Right lobe of liver (tissue), 6 donors: ENCODE measurements at regions not wholly inside any gene's neighbourhood (a gene's known extent, or its start where the extent isn't known, plus 50 kb on each side); places are given as distances from the start of the nearest gene placed in this dataset.

ENCODE experiments used
- ATAC-seq, 4 donors: fragments of 200-7000 bp; cut with Tn5 transposase; one replicate each; pipeline ENCODE4 v1.9.1; 2020; ENCODE audit warnings: mild to moderate bottlenecking in 4 of 4, moderate library complexity in 4 of 4
- DNase-seq, 3 donors: peaks; one replicate each; pipeline ENCODE4 v3.0.0-alpha.2; 2020
- H3K27ac ChIP-seq, 3 donors: fragments of 200-600 bp; one replicate each; pipeline ENCODE4 v1.8.0; 2022
- H3K27me3 ChIP-seq, 2 donors: fragments of 200-600 bp; one replicate each; pipeline ENCODE4 v1.8.0; 2022
- H3K36me3 ChIP-seq, 4 donors: fragments of 200-600 bp; sonication (generic) in 1 of 4; one replicate each; pipeline versions ENCODE4 v1.5.1 to v1.8.0; 2017 to 2022; ENCODE audit warnings: control low read depth in 1 of 4
- H3K4me1 ChIP-seq, 4 donors: fragments of 200-600 bp; sonication (generic) in 1 of 4; one replicate each; pipeline versions ENCODE4 v1.5.1 to v1.8.0; 2017 to 2022; ENCODE audit warnings: control low read depth in 1 of 4
- H3K4me3 ChIP-seq, 3 donors: fragments of 200-600 bp; one replicate each; pipeline ENCODE4 v1.8.0; 2022
- H3K9me3 ChIP-seq, 4 donors: fragments of 200-600 bp; sonication (generic) in 1 of 4; one replicate each; pipeline versions ENCODE4 v1.5.1 to v1.8.0; 2017 to 2022; ENCODE audit warnings: control low read depth in 1 of 4
- POLR2A ChIP-seq: fragments of 450-650 bp; IDR thresholded peaks from one replicate; pipeline ENCODE4 v1.6.1; 2017; ENCODE audit warnings: antibody characterized with exemption, mild to moderate bottlenecking
- WGBS: methylation state at CpG from one replicate; pipeline ENCODE4 v1.1.6; 2018; ENCODE audit warnings: low coverage, low lambda C conversion rate; ENCODE audit not compliant: insufficient coverage; ENCODE audit errors: missing lambda C conversion rate; 5-methylcytosine and 5-hydroxymethylcytosine counted together
- intact Hi-C, 2 donors: fragments of 100-400 bp; cut with DNase I; formaldehyde crosslinking; loops; one replicate each; pipeline versions ENCODE4 v1.11.2 to v1.14.1; 2022
- TF ChIP-seq, protein P1 (sequence below), 4 donors: fragments of 200-600 bp in 3 of 4; fragments of 450-650 bp in 1 of 4; IDR thresholded peaks; one replicate each; pipeline versions ENCODE4 v1.5.1 to v1.8.0; 2016 to 2022; ENCODE audit warnings: antibody characterized with exemption in 4 of 4, mild to moderate bottlenecking in 2 of 4
- donor health status: DM: no; HTN: yes; CAD: no.
- donor health status: DM: no; HTN: no; CAD: no.
- donor health status: DM: no; HTN: no; CAD: no.
- donor health status: DM: no; HTN: yes; CAD: no.
- donor health status: DM: no; HTN: yes; CAD: no.

DNA sequence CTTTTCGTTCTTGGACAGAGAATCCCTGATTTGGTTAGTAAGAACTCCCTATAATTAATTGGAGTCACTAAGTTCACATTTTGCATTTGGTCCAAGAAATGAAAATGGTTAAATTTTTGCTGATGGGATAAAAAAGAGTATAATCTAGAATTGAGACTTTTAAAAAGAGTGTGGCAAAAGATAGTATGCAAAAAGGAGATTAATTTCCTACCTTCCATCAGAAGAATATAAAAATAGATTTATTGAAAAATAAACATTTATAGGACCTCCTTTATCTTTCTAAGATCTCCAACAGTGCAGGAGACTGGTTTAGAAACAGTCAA is 105.5 kb upstream of the EEF1E1 start:
- 67% methylated on average over 1 of the region's 1 CpG for WGBS
- Histone ChIP-seq H3K4me1 (no peaks in the 10 kb centered on the region), H3K9me3 (no peaks in the 10 kb centered on the region), H3K27me3 (no peaks in the 10 kb centered on the region), H3K27ac (no peak overlapping the region), H3K36me3 (no peaks in the 10 kb centered on the region), H3K4me3 (no peak overlapping the region)
- ATAC-seq (no peak), DNase-seq (no peak)
- intact Hi-C loops, result no loop called here
- TF ChIP-seq, protein P1, sequence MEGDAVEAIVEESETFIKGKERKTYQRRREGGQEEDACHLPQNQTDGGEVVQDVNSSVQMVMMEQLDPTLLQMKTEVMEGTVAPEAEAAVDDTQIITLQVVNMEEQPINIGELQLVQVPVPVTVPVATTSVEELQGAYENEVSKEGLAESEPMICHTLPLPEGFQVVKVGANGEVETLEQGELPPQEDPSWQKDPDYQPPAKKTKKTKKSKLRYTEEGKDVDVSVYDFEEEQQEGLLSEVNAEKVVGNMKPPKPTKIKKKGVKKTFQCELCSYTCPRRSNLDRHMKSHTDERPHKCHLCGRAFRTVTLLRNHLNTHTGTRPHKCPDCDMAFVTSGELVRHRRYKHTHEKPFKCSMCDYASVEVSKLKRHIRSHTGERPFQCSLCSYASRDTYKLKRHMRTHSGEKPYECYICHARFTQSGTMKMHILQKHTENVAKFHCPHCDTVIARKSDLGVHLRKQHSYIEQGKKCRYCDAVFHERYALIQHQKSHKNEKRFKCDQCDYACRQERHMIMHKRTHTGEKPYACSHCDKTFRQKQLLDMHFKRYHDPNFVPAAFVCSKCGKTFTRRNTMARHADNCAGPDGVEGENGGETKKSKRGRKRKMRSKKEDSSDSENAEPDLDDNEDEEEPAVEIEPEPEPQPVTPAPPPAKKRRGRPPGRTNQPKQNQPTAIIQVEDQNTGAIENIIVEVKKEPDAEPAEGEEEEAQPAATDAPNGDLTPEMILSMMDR (IDR thresholded peaks at IDR 0.05), result no peak
- no peak for TF ChIP-seq POLR2A

GRCh38 chr6:8207191-8207868 is 105.0 kb upstream of the EEF1E1 start:
- Histone ChIP-seq H3K4me3 (no peak overlapping the region), H3K9me3 (no peaks in the 10 kb centered on the region), H3K4me1 (no peaks in the 10 kb centered on the region), H3K36me3 (no peaks in the 10 kb centered on the region), H3K27ac (no peak overlapping the region), H3K27me3 (no peaks in the 10 kb centered on the region)
- ATAC-seq, result no peak
- WGBS, result 79% methylated on average over 16 of the region's 16 CpGs
- intact Hi-C loops, result no loop called here
- no peak for TF ChIP-seq POLR2A
- TF ChIP-seq, protein P1 (IDR thresholded peaks at IDR 0.05), result no peak
- DNase-seq, result no peak

DNA sequence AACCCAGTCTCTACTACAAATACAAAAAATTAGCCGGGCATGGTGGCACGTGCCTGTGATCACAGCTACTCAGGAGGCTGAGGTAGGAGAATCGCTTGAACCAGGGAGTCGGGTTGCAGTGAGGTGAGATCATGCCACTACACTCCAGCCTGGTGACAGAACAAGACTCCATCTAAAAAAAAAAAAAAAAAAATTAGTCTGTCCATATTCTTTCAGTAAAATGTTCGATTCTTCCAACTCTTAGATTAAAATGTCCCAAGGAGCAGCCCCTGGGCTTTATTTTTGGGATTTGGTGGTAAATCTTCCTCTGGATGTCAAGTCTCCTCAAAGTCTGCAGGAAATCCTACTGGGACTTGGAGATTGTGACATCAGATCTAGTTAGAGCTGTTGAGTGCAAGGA is 101.0 kb upstream of the EEF1E1 start:
- Histone ChIP-seq H3K27ac (no peak overlapping the region), H3K4me1 (no peaks in the 10 kb centered on the region), H3K27me3 (no peaks in the 10 kb centered on the region), H3K36me3 (no peaks in the 10 kb centered on the region), H3K4me3 (no peak overlapping the region), H3K9me3 (no peaks in the 10 kb centered on the region)
- ATAC-seq (no peak), DNase-seq (no peak)
- TF ChIP-seq POLR2A, result no peak
- TF ChIP-seq, protein P1 (IDR thresholded peaks at IDR 0.05), result no peak
- WGBS, result 71% methylated on average over 5 of the region's 5 CpGs
- intact Hi-C loops, result no loop called here

- Histone ChIP-seq H3K36me3 (no peaks in the 10 kb centered on the region), H3K27ac (no peak overlapping the region), H3K4me3 (no peak overlapping the region), H3K27me3 (no peaks in the 10 kb centered on the region), H3K9me3 (no peaks in the 10 kb centered on the region), H3K4me1 (no peaks in the 10 kb centered on the region)
- 39% methylated on average over 4 of the region's 5 CpGs for WGBS
- DNase-seq (no peak), ATAC-seq (no peak)
- intact Hi-C loops, result no loop called here
- TF ChIP-seq, protein P1 (IDR thresholded peaks at IDR 0.05), result no peak
- no peak for TF ChIP-seq POLR2A
These were observed 99.3 kb upstream of the EEF1E1 start for GRCh38 chr6:8201679-8202078.

DNA sequence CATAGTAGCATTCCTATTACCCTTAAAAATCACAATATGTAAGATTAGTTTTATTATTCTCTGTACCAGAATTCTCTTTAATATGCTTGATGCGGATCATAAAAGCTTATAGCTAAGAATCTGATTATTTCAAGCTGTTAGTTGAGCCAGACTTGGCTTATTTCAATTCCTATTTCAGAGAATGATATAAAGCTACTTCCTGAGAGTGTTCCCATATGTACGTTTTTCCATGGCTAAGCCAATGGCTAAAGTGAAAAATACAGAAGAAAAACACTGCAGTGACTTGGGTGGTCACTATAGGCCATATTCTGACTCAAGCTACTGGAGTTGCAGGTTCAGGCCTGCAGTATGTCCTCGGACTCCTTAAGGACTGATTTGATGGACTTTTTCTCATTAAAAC is 97.9 kb upstream of the EEF1E1 start:
- Histone ChIP-seq H3K4me1 (no peaks in the 10 kb centered on the region), H3K27ac (no peak overlapping the region), H3K9me3 (no peaks in the 10 kb centered on the region), H3K27me3 (no peaks in the 10 kb centered on the region), H3K4me3 (no peak overlapping the region), H3K36me3 (no peaks in the 10 kb centered on the region)
- 33% methylated on average over 3 of the region's 3 CpGs for WGBS
- no peak for ATAC-seq
- no peak for DNase-seq
- intact Hi-C loops, result no loop called here
- TF ChIP-seq, protein P1 (IDR thresholded peaks at IDR 0.05), result no peak
- TF ChIP-seq POLR2A, result no peak
